Esophagus muscularis mucosa (tissue), 4 donors: ENCODE measurements at regions not wholly inside any gene's neighbourhood (a gene's known extent, or its start where the extent isn't known, plus 50 kb on each side); places are given as distances from the start of the nearest gene placed in this dataset.
"Not testable (repeated sequence)": the region's sequence is repeated elsewhere in the genome, so short reads cannot be mapped to it uniquely, and the experiment has no call there.

Experiments used
- DNase-seq: peaks from one replicate; pipeline ENCODE4 v3.0.0-alpha.2; 2017; ENCODE audit errors: extremely low spot score
- H3K27ac ChIP-seq, 4 donors: fragments of 200-600 bp; sonication (generic); replicated peaks in 1 of 4; 1 replicate in 3 of 4; 2 replicates in 1 of 4; pipeline ENCODE4 v1.5.1; 2016 to 2019; ENCODE audit warnings: mild to moderate bottlenecking in 1 of 4
- H3K27me3 ChIP-seq, 4 donors: fragments of 200-600 bp; sonication (generic); one replicate each; pipeline versions ENCODE4 v1.5.1 to v1.6.0; 2016 to 2019
- H3K36me3 ChIP-seq, 4 donors: fragments of 200-600 bp; sonication (generic); one replicate each; pipeline ENCODE4 v1.5.1; 2016 to 2019
- H3K4me1 ChIP-seq, 4 donors: fragments of 200-600 bp; sonication (generic); one replicate each; pipeline ENCODE4 v1.5.1; 2016 to 2019
- H3K4me3 ChIP-seq, 4 donors: fragments of 200-600 bp; sonication (generic); 1 replicate in 2 of 4; 2 replicates in 2 of 4; pipeline ENCODE4 v1.5.1; 2016 to 2019; ENCODE audit warnings: mild to moderate bottlenecking in 4 of 4, moderate library complexity in 1 of 4
- H3K9me3 ChIP-seq, 4 donors: fragments of 200-600 bp; sonication (generic); 1 replicate in 3 of 4; 2 replicates in 1 of 4; pipeline ENCODE4 v1.5.1; 2016 to 2019
- CTCF ChIP-seq, 3 experiments: fragments of 200-600 bp in 2 of 3; fragments of 450-650 bp in 1 of 3; sonication (generic) in 2 of 3; IDR thresholded peaks; one replicate each; pipeline ENCODE4 v1.5.1; 2017 to 2019; ENCODE audit warnings: antibody characterized with exemption in 3 of 3, mild to moderate bottlenecking in 2 of 3, moderate library complexity in 1 of 3
- EP300 ChIP-seq: sonication (generic); formaldehyde crosslinking; IDR thresholded peaks from one replicate; pipeline ENCODE4 v1.6.1; 2017; ENCODE audit warnings: antibody characterized with exemption
- POLR2A ChIP-seq: fragments of 450-650 bp; IDR thresholded peaks from one replicate; pipeline ENCODE4 v1.6.1; 2017; ENCODE audit warnings: antibody characterized with exemption, moderate library complexity, mild to moderate bottlenecking, low read depth
- POLR2AphosphoS5 ChIP-seq, 2 donors: sonication (generic); formaldehyde crosslinking; IDR thresholded peaks; one replicate each; pipeline ENCODE4 v1.6.1; 2017; ENCODE audit warnings: antibody characterized with exemption in 2 of 2
- WGBS: methylation state at CpG from one replicate; pipeline ENCODE4 v1.1.5; 2018; 5-methylcytosine and 5-hydroxymethylcytosine counted together
- intact Hi-C: fragments of 100-400 bp; cut with DNase I; formaldehyde crosslinking; loops from one replicate; pipeline ENCODE4 v1.15.1; 2023

DNA sequence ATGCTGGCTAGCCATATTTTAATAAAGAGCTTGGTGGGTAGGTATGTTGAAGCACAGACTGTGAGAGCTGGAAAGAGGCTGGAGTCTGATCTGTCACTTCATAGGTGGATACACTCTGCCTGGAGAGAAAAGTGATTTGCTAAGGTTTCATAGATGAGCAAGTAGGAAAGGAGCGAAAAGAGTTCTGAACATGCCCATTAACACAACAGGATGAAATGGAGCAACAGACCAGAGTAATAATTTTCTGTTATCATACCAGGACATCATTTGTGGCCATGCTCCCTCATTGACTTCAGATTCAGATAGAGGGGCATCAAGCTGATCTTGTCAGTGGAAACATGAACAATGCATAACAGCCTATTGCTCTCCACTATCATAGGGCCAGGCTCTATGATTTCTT is 452.9 kb downstream of the JRKL start:
- 95% methylated on average over 1 of the region's 1 CpG for WGBS

DNA sequence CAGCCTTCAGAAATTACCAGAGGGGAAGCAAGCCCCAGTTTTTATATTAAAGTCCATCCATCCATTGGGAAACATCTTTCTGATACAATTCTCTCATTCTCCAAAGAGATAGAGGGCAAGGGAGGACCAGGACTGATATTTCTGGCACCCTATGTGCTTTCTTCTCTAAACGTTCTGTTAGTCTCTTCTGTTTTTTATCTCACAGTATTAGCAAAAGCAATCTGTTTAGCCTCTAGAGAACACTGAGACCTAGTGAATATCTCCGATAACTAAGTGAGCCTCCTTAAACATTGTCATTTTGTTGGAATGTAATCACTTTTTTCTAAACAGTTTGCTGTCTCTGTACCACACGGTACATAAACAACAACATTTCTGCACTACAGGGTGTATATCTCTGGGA is 464.6 kb downstream of the JRKL start:
- Histone ChIP-seq H3K4me3 (no peak overlapping the region), H3K36me3 (no peaks in the 10 kb centered on the region), H3K27ac (no peak overlapping the region), H3K4me1 (no peaks in the 10 kb centered on the region), H3K9me3 (no peaks in the 10 kb centered on the region), H3K27me3 (no peaks in the 10 kb centered on the region)
- DNase-seq, result no peak
- intact Hi-C loops, result no loop called here
- 73% methylated on average over 3 of the region's 3 CpGs for WGBS
- no peak for TF ChIP-seq CTCF (IDR thresholded peaks at IDR 0.05)
- TF ChIP-seq EP300, result no peak
- TF ChIP-seq POLR2A, result no peak
- TF ChIP-seq POLR2AphosphoS5 (IDR thresholded peaks at IDR 0.05), result no peak

More for the DNA sequence above, 452.9 kb downstream of the JRKL start:
- Histone ChIP-seq H3K4me1 (no peaks in the 10 kb centered on the region), H3K9me3 (no peaks in the 10 kb centered on the region), H3K36me3 (no peaks in the 10 kb centered on the region), H3K4me3 (no peak overlapping the region), H3K27ac (no peak overlapping the region), H3K27me3 (no peaks in the 10 kb centered on the region)
- DNase-seq, result no peak
- no peak for TF ChIP-seq CTCF (IDR thresholded peaks at IDR 0.05)
- no peak for TF ChIP-seq EP300
- no peak for TF ChIP-seq POLR2AphosphoS5 (IDR thresholded peaks at IDR 0.05)
- no peak for TF ChIP-seq POLR2A
- intact Hi-C loops, result no loop called here

GRCh38 chr11:96861722-96862121 is 471.9 kb downstream of the JRKL start:
- H3K27me3 ChIP-seq, H3K36me3 ChIP-seq, intact Hi-C loops, DNase-seq, H3K4me1 ChIP-seq, H3K4me3 ChIP-seq, H3K27ac ChIP-seq, H3K9me3 ChIP-seq: not testable (repeated sequence)
- 81% methylated on average over 3 of the region's 3 CpGs for WGBS

- WGBS, result 100% methylated on average over 1 of the region's 3 CpGs
- H3K4me1 ChIP-seq, result no peaks in the 10 kb centered on the region
- H3K27ac ChIP-seq, result no peak overlapping the region
- intact Hi-C loops, result no loop called here
- no peak for TF ChIP-seq POLR2A
- no peak for TF ChIP-seq POLR2AphosphoS5 (IDR thresholded peaks at IDR 0.05)
- no peak for TF ChIP-seq CTCF (IDR thresholded peaks at IDR 0.05)
- TF ChIP-seq EP300, result no peak
- no peaks in the 10 kb centered on the region for H3K9me3 ChIP-seq
- DNase-seq, result no peak
- H3K4me3 ChIP-seq, result no peak overlapping the region
- no peaks in the 10 kb centered on the region for H3K36me3 ChIP-seq
- H3K27me3 ChIP-seq, result no peaks in the 10 kb centered on the region
Measured at GRCh38 chr11:96863520-96863919, 473.7 kb downstream of the JRKL start.

DNA sequence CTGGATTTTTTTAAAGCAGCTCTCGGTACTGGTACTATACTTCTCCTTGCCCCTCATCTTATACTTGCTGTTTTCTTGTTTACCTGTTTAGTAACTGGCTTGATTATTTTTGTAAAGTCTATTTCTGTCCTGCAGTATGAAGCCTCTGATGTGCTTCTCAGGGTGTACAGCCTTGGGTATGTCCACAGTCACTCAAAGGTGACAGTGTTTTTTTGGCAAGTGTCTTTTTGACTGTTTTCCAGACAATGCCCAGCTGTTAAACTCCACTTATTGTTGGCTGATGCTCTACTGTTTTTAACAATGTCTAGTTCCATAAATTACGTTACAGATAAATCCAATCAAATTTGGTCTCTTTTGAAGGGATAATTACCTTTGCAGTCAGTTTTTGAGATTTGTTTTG is 475.2 kb downstream of the JRKL start:
- TF ChIP-seq CTCF (IDR thresholded peaks at IDR 0.05) (no peak), POLR2AphosphoS5 (IDR thresholded peaks at IDR 0.05) (no peak), POLR2A (no peak), EP300 (no peak)
- H3K4me1 ChIP-seq, result no peaks in the 10 kb centered on the region
- no peak overlapping the region for H3K27ac ChIP-seq
- no peak for DNase-seq
- H3K9me3 ChIP-seq, result no peaks in the 10 kb centered on the region
- H3K27me3 ChIP-seq, result no peaks in the 10 kb centered on the region
- intact Hi-C loops, result no loop called here
- 67% methylated on average over 2 of the region's 2 CpGs for WGBS
- no peak overlapping the region for H3K4me3 ChIP-seq
- H3K36me3 ChIP-seq, result no peaks in the 10 kb centered on the region
